GM12878 (cell line): ENCODE measurements at regions not wholly inside any gene's neighbourhood (a gene's known extent, or its start where the extent isn't known, plus 50 kb on each side); places are given as distances from the start of the nearest gene placed in this dataset.

Source experiments
- ASH2L ChIP-seq: fragments of 300-600, 200-600 bp; sonication (generic); IDR thresholded peaks from 2 replicates; pipeline ENCODE4 v1.6.1; 2017; ENCODE audit warnings: low read depth, mild to moderate bottlenecking, borderline replicate concordance
- ATF7 ChIP-seq: fragments of 450-650 bp; IDR thresholded peaks from 2 replicates; pipeline ENCODE4 v1.6.1; 2016; ENCODE audit warnings: low read depth, mild to moderate bottlenecking
- CREB1 ChIP-seq: IDR thresholded peaks from 2 replicates; pipeline ENCODE4 v1.6.1; 2012; ENCODE audit warnings: low read depth, mild to moderate bottlenecking, inconsistent platforms
- EGR1 ChIP-seq, 2 experiments: IDR thresholded peaks; 1 replicate in 1 of 2; 2 replicates in 1 of 2; pipeline ENCODE4 v1.6.1; 2011 to 2012; ENCODE audit warnings: low read depth in 2 of 2, low read length in 2 of 2, borderline replicate concordance in 1 of 2, mild to moderate bottlenecking in 1 of 2, moderate library complexity in 1 of 2
- GATAD2B ChIP-seq: fragments of 450-650 bp; conservative IDR thresholded peaks from 2 replicates; pipeline ENCODE4 v1.6.1; 2017; ENCODE audit warnings: low read depth, mild to moderate bottlenecking, moderate library complexity
- HDAC6 ChIP-seq: fragments of 200-600 bp; sonication (generic); IDR thresholded peaks from one replicate; pipeline ENCODE4 v1.8.0; 2017; ENCODE audit warnings: antibody characterized with exemption; ENCODE audit not compliant: unreplicated experiment
- HSF1 ChIP-seq: fragments of 150-350 bp; IDR thresholded peaks from 2 replicates; pipeline ENCODE4 v1.6.1; 2014; ENCODE audit warnings: mild to moderate bottlenecking, low read depth, low read length
- MTA3 ChIP-seq: IDR thresholded peaks from 2 replicates; pipeline ENCODE4 v1.6.1; 2012; ENCODE audit warnings: low read length, inconsistent platforms, borderline replicate concordance
- MXI1 ChIP-seq: fragments of 150-350 bp; IDR thresholded peaks from 2 replicates; pipeline ENCODE4 v1.6.1; 2011; ENCODE audit warnings: low read depth, mild to moderate bottlenecking, inconsistent platforms, low read length, improper control_type of control experiment
- NKRF ChIP-seq: fragments of 450-650 bp; conservative IDR thresholded peaks from 2 replicates; pipeline ENCODE4 v1.6.1; 2017; ENCODE audit warnings: mild to moderate bottlenecking, moderate library complexity
- SMARCA5 ChIP-seq: fragments of 450-650 bp; IDR thresholded peaks from 2 replicates; pipeline ENCODE4 v1.6.1; 2017; ENCODE audit warnings: mild to moderate bottlenecking
- TAF1 ChIP-seq: IDR thresholded peaks from 2 replicates; pipeline ENCODE4 v1.6.1; 2011; ENCODE audit warnings: mild to moderate bottlenecking, low read depth, low read length, borderline replicate concordance
- TBL1XR1 ChIP-seq: IDR thresholded peaks from 2 replicates; pipeline ENCODE4 v1.6.1; 2012; ENCODE audit warnings: low read depth, low read length, improper control_type of control experiment
- TCF12 ChIP-seq: IDR thresholded peaks from 2 replicates; pipeline ENCODE4 v1.6.1; 2011; ENCODE audit warnings: low read depth, mild to moderate bottlenecking, low read length
- WRNIP1 ChIP-seq: IDR thresholded peaks from 2 replicates; pipeline ENCODE4 v1.6.1; 2011; ENCODE audit warnings: low read depth, low read length, improper control_type of control experiment, borderline replicate concordance
- YY1 ChIP-seq: IDR thresholded peaks from 2 replicates; pipeline ENCODE4 v1.6.1; 2011; ENCODE audit warnings: low read depth, mild to moderate bottlenecking, low read length
- ZNF217 ChIP-seq: fragments of 450-650 bp; IDR thresholded peaks from 2 replicates; pipeline ENCODE4 v1.6.1; 2017; ENCODE audit warnings: antibody characterized with exemption, mild to moderate bottlenecking
- TF ChIP-seq, protein P1 (sequence below): fragments of 450-650 bp; IDR thresholded peaks from 2 replicates; pipeline ENCODE4 v1.6.1; 2014; ENCODE audit warnings: mild to moderate bottlenecking
- TF ChIP-seq, protein P2 (sequence below): fragments of 450-650 bp; IDR thresholded peaks from 2 replicates; pipeline ENCODE4 v1.6.1; 2017; ENCODE audit warnings: mild to moderate bottlenecking, moderate library complexity

GRCh38 chr15:62389885-62390790, 225.1 kb upstream of the C2CD4B start, which contains the start of gene TLN2 (continued):
- TF ChIP-seq HSF1, result no peak
- TF ChIP-seq HDAC6, result peak; percentile 49
- TF ChIP-seq MTA3, result no peak
- TF ChIP-seq ZNF217, result 0 out of 2 replicates have a peak, but pooled peaks have one; percentile 39
- TF ChIP-seq NKRF, result peak; percentile 55
- TF ChIP-seq YY1, result peak; percentile 60
- peak; percentile 69; the same call in 1 of the 2 replicates for TF ChIP-seq MXI1
- TF ChIP-seq WRNIP1, result no peak
- peak; percentile 68 for TF ChIP-seq GATAD2B
- peak; percentile 72; the same call in 1 of the 2 replicates for TF ChIP-seq TAF1
- peak; percentile 82; the same call in 1 of the 2 replicates for TF ChIP-seq ASH2L
- TF ChIP-seq, protein P1, sequence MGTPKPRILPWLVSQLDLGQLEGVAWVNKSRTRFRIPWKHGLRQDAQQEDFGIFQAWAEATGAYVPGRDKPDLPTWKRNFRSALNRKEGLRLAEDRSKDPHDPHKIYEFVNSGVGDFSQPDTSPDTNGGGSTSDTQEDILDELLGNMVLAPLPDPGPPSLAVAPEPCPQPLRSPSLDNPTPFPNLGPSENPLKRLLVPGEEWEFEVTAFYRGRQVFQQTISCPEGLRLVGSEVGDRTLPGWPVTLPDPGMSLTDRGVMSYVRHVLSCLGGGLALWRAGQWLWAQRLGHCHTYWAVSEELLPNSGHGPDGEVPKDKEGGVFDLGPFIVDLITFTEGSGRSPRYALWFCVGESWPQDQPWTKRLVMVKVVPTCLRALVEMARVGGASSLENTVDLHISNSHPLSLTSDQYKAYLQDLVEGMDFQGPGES, result 0 out of 2 replicates have a peak, but pooled peaks have one; percentile 12
- TF ChIP-seq TBL1XR1, result 0 out of 2 replicates have a peak, but pooled peaks have one; percentile 17
- TF ChIP-seq, protein P2, sequence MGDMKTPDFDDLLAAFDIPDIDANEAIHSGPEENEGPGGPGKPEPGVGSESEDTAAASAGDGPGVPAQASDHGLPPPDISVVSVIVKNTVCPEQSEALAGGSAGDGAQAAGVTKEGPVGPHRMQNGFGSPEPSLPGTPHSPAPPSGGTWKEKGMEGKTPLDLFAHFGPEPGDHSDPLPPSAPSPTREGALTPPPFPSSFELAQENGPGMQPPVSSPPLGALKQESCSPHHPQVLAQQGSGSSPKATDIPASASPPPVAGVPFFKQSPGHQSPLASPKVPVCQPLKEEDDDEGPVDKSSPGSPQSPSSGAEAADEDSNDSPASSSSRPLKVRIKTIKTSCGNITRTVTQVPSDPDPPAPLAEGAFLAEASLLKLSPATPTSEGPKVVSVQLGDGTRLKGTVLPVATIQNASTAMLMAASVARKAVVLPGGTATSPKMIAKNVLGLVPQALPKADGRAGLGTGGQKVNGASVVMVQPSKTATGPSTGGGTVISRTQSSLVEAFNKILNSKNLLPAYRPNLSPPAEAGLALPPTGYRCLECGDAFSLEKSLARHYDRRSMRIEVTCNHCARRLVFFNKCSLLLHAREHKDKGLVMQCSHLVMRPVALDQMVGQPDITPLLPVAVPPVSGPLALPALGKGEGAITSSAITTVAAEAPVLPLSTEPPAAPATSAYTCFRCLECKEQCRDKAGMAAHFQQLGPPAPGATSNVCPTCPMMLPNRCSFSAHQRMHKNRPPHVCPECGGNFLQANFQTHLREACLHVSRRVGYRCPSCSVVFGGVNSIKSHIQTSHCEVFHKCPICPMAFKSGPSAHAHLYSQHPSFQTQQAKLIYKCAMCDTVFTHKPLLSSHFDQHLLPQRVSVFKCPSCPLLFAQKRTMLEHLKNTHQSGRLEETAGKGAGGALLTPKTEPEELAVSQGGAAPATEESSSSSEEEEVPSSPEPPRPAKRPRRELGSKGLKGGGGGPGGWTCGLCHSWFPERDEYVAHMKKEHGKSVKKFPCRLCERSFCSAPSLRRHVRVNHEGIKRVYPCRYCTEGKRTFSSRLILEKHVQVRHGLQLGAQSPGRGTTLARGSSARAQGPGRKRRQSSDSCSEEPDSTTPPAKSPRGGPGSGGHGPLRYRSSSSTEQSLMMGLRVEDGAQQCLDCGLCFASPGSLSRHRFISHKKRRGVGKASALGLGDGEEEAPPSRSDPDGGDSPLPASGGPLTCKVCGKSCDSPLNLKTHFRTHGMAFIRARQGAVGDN, result peak; percentile 71
- 0 out of 2 replicates have a peak, but pooled peaks have one; percentile 51 for TF ChIP-seq SMARCA5
- no peak for TF ChIP-seq ATF7
- TF ChIP-seq EGR1 (IDR thresholded peaks at IDR 0.05; ENCODE audit: borderline replicate concordance in 1 of 2, low read depth in 2 of 2, low read length in 2 of 2), result peak in 1 of 2 experiments; percentile 79; a peak in 1 of 3 replicates
- TF ChIP-seq CREB1, result peak; percentile 90
- TF ChIP-seq TCF12, result peak; percentile 10; the same call in 1 of the 2 replicates
